ENCODE measurements at regions not wholly inside any gene's neighbourhood (a gene's known extent, or its start where the extent isn't known, plus 50 kb on each side); places are given as distances from the start of the nearest gene placed in this dataset.
A peak's percentile ranks its signal among the peaks of the same experiment; 100 is the strongest.

GRCh38 chr14:61103541-61104339 is 122.7 kb downstream of the SLC38A6 start:
- peak overlapping the region; percentile 63 to 86 for H3K27ac ChIP-seq
- TF ChIP-seq CTCF (IDR thresholded peaks at IDR 0.05): no peak
- peak overlapping the region; percentile 44 for H3K4me3 ChIP-seq
- no peak for DNase-seq (ENCODE audit: low spot score)

GRCh38 chr14:61102549-61103466 is 121.8 kb downstream of the SLC38A6 start:
- no peak for DNase-seq (ENCODE audit: low spot score)
- H3K27ac ChIP-seq: peak overlapping the region; percentile 63 to 86
- no peak for TF ChIP-seq CTCF (IDR thresholded peaks at IDR 0.05)
- no peak overlapping the region for H3K4me3 ChIP-seq

Measured in coronary artery (tissue), 2 donors.